KMS-11 (cell line): ENCODE measurements at regions not wholly inside any gene's neighbourhood (a gene's known extent, or its start where the extent isn't known, plus 50 kb on each side); places are given as distances from the start of the nearest gene placed in this dataset.

Source experiments
- H2AFZ ChIP-seq: fragments of 200-600 bp; sonication (generic); 2 replicates; pipeline ENCODE4 v1.6.1; 2016; ENCODE audit warnings: antibody characterized with exemption, mixed run types, low read depth
- H3K27ac ChIP-seq: fragments of 200-600 bp; sonication (generic); 2 replicates; pipeline ENCODE4 v1.6.1; 2016; ENCODE audit warnings: mild to moderate bottlenecking, mixed run types
- H3K27me3 ChIP-seq: fragments of 200-600 bp; sonication (generic); 2 replicates; pipeline ENCODE4 v1.6.1; 2017; ENCODE audit warnings: mild to moderate bottlenecking, low read depth, mixed run types, moderate library complexity; ENCODE audit not compliant: insufficient read depth
- H3K36me3 ChIP-seq: fragments of 200-600 bp; sonication (generic); 2 replicates; pipeline ENCODE4 v1.6.1; 2017; ENCODE audit warnings: mild to moderate bottlenecking, mixed run types; ENCODE audit not compliant: insufficient read depth
- H3K4me1 ChIP-seq: fragments of 200-600 bp; sonication (generic); 2 replicates; pipeline ENCODE4 v1.6.1; 2016; ENCODE audit warnings: mild to moderate bottlenecking, low read depth, mixed run types; ENCODE audit not compliant: poor library complexity, severe bottlenecking
- H3K4me2 ChIP-seq: fragments of 200-600 bp; sonication (generic); 2 replicates; pipeline ENCODE4 v1.7.0; 2016; ENCODE audit warnings: mild to moderate bottlenecking, mixed run types
- H3K4me3 ChIP-seq: fragments of 200-600 bp; sonication (generic); IDR thresholded peaks from 2 replicates; pipeline ENCODE4 v1.6.1; 2017; ENCODE audit warnings: low read depth, low read length, mixed read lengths; ENCODE audit not compliant: insufficient read depth
- H3K79me2 ChIP-seq: fragments of 200-600 bp; sonication (generic); 2 replicates; pipeline ENCODE4 v1.6.1; 2016; ENCODE audit warnings: low read depth, mixed run types; ENCODE audit not compliant: insufficient read depth
- H3K9ac ChIP-seq: fragments of 200-600 bp; sonication (generic); 2 replicates; pipeline ENCODE4 v1.6.1; 2016; ENCODE audit warnings: mild to moderate bottlenecking, mixed run types
- H4K20me1 ChIP-seq: fragments of 200-600 bp; sonication (generic); 2 replicates; pipeline ENCODE4 v1.6.1; 2016; ENCODE audit warnings: mild to moderate bottlenecking, mixed run types; ENCODE audit not compliant: insufficient read depth
- CTCF ChIP-seq: fragments of 200-600 bp; sonication (generic); conservative IDR thresholded peaks from 2 replicates; pipeline ENCODE4 v1.6.1; 2017; ENCODE audit warnings: low read depth, mild to moderate bottlenecking, antibody characterized with exemption, low read length, moderate library complexity, mixed read lengths

- no peak for TF ChIP-seq CTCF
- H2AFZ ChIP-seq, result no peak overlapping the region
- H3K4me2 ChIP-seq, result no peak overlapping the region
- no peaks in the 10 kb centered on the region; the same call in 1 of the 2 replicates for H3K36me3 ChIP-seq
- H3K9ac ChIP-seq, result no peak overlapping the region
- no peaks in the 10 kb centered on the region for H4K20me1 ChIP-seq
- no peak overlapping the region for H3K4me3 ChIP-seq
- H3K4me1 ChIP-seq, result no peaks in the 10 kb centered on the region
- no peak overlapping the region for H3K27ac ChIP-seq
- H3K79me2 ChIP-seq, result no peaks in the 10 kb centered on the region
- H3K27me3 ChIP-seq, result no peaks in the 10 kb centered on the region
These were observed 435.6 kb upstream of the CHRM3 start for GRCh38 chr1:238950784-238951183.

GRCh38 chr1:238950017-238950416 is 436.4 kb upstream of the CHRM3 start:
- Histone ChIP-seq H3K27ac (no peak overlapping the region), H2AFZ (no peak overlapping the region), H3K27me3 (no peaks in the 10 kb centered on the region), H3K9ac (no peak overlapping the region), H3K36me3 (no peaks in the 10 kb centered on the region; the same call in 1 of the 2 replicates), H3K79me2 (no peaks in the 10 kb centered on the region), H3K4me3 (no peak overlapping the region), H3K4me2 (no peak overlapping the region), H4K20me1 (no peaks in the 10 kb centered on the region), H3K4me1 (no peaks in the 10 kb centered on the region)
- TF ChIP-seq CTCF, result no peak

GRCh38 chr1:238944028-238944427 is 442.3 kb upstream of the CHRM3 start:
- no peak for TF ChIP-seq CTCF
- Histone ChIP-seq H3K9ac (no peak overlapping the region), H4K20me1 (no peaks in the 10 kb centered on the region), H3K79me2 (no peaks in the 10 kb centered on the region), H3K27me3 (no peaks in the 10 kb centered on the region), H2AFZ (no peak overlapping the region), H3K4me1 (no peaks in the 10 kb centered on the region), H3K4me3 (no peak overlapping the region), H3K4me2 (no peak overlapping the region), H3K36me3 (no peaks in the 10 kb centered on the region), H3K27ac (no peak overlapping the region)

GRCh38 chr1:238927899-238928298 is 458.5 kb upstream of the CHRM3 start:
- no peaks in the 10 kb centered on the region for H4K20me1 ChIP-seq
- H3K9ac ChIP-seq, result no peak overlapping the region
- no peak overlapping the region for H3K4me3 ChIP-seq

More at GRCh38 chr1:238927899-238928298, 458.5 kb upstream of the CHRM3 start:
- no peak overlapping the region for H3K4me2 ChIP-seq
- H2AFZ ChIP-seq, result no peak overlapping the region
- no peak overlapping the region for H3K27ac ChIP-seq
- H3K4me1 ChIP-seq, result no peaks in the 10 kb centered on the region
- no peak for TF ChIP-seq CTCF
- H3K79me2 ChIP-seq, result no peaks in the 10 kb centered on the region
- H3K27me3 ChIP-seq, result no peaks in the 10 kb centered on the region
- no peaks in the 10 kb centered on the region for H3K36me3 ChIP-seq
